ENCODE measurements at regions not wholly inside any gene's neighbourhood (a gene's known extent, or its start where the extent isn't known, plus 50 kb on each side); places are given as distances from the start of the nearest gene placed in this dataset.

DNA sequence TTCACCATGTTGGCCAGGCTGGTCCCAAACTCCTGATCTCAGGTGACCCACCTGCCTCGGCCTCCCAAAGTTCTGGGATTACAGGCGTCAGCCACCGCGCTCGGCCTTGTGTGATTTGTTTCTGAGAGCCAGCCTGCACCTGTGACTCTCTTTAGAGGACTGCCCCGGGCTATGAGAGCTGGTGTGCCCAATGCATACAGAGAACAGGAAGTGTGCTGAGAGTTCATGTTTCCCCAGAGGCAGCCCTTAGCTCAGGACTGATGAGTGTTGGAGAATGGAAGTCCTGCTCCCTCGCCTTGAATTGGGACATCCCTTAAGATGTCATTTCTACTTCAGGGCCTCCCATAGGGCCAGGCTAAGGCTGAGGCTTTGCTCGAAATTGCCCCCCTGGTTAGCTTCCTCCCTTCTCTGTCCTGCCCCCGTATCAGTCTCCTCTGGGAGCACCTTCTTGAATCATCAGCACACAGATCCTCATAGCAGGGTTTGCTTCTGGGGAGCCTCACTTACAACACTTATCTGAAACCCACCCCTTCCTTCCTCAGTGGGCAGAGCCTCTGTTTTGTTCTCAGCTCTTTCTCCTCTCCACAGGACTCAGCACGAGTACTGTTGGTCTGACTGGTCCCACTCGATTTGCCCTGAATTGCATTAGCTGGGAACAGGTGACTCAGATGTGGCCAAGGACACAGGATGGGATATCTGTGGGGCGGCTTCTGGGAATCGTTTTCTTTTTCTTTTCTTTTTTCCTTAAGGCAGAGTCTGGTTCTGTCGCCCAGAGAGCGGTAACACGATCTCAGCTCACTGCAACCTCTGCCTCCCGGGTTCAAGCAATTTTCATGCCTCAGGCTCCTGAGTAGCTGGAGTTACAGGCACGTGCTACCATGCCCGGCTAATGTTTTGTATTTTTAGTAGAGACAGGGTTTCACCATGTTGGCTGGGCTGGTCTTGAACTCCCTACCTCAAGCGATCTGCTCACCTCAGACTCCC, 80.1 kb downstream of the UBIAD1 start:
- no peak for DNase-seq (ENCODE audit: low spot score)

DNA sequence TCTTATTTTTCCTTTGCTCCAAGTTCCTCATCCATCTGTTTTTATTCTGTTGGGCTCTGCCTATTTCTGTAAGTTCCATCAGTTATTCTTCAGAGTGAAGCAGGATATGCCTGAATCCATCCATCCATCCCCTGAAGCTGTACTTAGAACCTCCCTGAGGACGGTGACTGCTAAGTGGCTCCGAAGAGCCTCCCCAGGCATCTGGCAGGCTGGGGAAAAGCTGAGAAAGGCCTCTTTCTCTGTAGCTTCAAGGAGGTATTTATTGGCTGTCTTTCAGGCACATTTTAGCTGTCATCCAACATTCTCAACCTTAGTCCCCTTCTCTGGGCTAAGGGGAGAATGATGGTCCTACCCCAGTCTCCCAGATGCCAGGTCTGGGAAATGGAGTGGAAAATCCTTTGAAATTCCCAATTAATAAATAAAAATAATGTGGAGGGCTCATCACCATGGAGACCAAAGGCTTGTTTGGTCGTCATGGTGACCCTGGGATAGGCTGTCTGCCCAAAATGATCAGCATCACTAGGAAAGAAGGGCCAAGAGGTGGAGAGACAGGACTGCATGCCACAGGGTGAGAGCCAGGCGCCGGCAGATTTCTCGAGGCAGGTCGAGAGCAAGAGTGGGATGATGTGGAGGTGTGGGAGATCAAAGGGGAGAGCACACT, 82.0 kb downstream of the UBIAD1 start:
- H3K4me3 ChIP-seq (ENCODE audit: severe bottlenecking), result no peak overlapping the region
- ATAC-seq (ENCODE audit: low read depth), result no peak

More for the DNA sequence above, 80.1 kb downstream of the UBIAD1 start:
- H3K4me1 ChIP-seq (ENCODE audit: insufficient read depth, poor library complexity, severe bottlenecking), result no peaks in the 10 kb centered on the region
- no peaks in the 10 kb centered on the region for H3K27me3 ChIP-seq (ENCODE audit: insufficient read depth, poor library complexity, severe bottlenecking)
- no peak for ATAC-seq (ENCODE audit: low read depth)
- H3K36me3 ChIP-seq (ENCODE audit: low read depth), result no peaks in the 10 kb centered on the region
- H3K9me3 ChIP-seq (ENCODE audit: severe bottlenecking), result no peaks in the 10 kb centered on the region
- TF ChIP-seq, protein P1, sequence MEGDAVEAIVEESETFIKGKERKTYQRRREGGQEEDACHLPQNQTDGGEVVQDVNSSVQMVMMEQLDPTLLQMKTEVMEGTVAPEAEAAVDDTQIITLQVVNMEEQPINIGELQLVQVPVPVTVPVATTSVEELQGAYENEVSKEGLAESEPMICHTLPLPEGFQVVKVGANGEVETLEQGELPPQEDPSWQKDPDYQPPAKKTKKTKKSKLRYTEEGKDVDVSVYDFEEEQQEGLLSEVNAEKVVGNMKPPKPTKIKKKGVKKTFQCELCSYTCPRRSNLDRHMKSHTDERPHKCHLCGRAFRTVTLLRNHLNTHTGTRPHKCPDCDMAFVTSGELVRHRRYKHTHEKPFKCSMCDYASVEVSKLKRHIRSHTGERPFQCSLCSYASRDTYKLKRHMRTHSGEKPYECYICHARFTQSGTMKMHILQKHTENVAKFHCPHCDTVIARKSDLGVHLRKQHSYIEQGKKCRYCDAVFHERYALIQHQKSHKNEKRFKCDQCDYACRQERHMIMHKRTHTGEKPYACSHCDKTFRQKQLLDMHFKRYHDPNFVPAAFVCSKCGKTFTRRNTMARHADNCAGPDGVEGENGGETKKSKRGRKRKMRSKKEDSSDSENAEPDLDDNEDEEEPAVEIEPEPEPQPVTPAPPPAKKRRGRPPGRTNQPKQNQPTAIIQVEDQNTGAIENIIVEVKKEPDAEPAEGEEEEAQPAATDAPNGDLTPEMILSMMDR (IDR thresholded peaks at IDR 0.05; ENCODE audit: poor library complexity, severe bottlenecking), result no peak
- H3K4me3 ChIP-seq (ENCODE audit: severe bottlenecking), result no peak overlapping the region
- no peak overlapping the region for H3K27ac ChIP-seq (ENCODE audit: poor library complexity, severe bottlenecking)

GRCh38 chr1:11355559-11356475, 82.8 kb downstream of the UBIAD1 start:
- DNase-seq (ENCODE audit: low spot score) (no peak), ATAC-seq (ENCODE audit: low read depth) (no peak)
- H3K4me3 ChIP-seq (ENCODE audit: severe bottlenecking), result no peak overlapping the region
- H3K36me3 ChIP-seq (ENCODE audit: low read depth), result no peaks in the 10 kb centered on the region
- H3K27ac ChIP-seq (ENCODE audit: poor library complexity, severe bottlenecking), result no peak overlapping the region
- TF ChIP-seq, protein P1 (IDR thresholded peaks at IDR 0.05; ENCODE audit: poor library complexity, severe bottlenecking), result no peak
- no peaks in the 10 kb centered on the region for H3K9me3 ChIP-seq (ENCODE audit: severe bottlenecking)
- no peaks in the 10 kb centered on the region for H3K27me3 ChIP-seq (ENCODE audit: insufficient read depth, poor library complexity, severe bottlenecking)
- no peaks in the 10 kb centered on the region for H3K4me1 ChIP-seq (ENCODE audit: insufficient read depth, poor library complexity, severe bottlenecking)

More for the DNA sequence above, 82.0 kb downstream of the UBIAD1 start:
- Histone ChIP-seq H3K27me3 (ENCODE audit: insufficient read depth, poor library complexity, severe bottlenecking) (no peaks in the 10 kb centered on the region), H3K36me3 (ENCODE audit: low read depth) (no peaks in the 10 kb centered on the region), H3K4me1 (ENCODE audit: insufficient read depth, poor library complexity, severe bottlenecking) (no peaks in the 10 kb centered on the region), H3K27ac (ENCODE audit: poor library complexity, severe bottlenecking) (no peak overlapping the region), H3K9me3 (ENCODE audit: severe bottlenecking) (no peaks in the 10 kb centered on the region)
- DNase-seq (ENCODE audit: low spot score), result no peak
- TF ChIP-seq, protein P1 (IDR thresholded peaks at IDR 0.05; ENCODE audit: poor library complexity, severe bottlenecking), result no peak

- Histone ChIP-seq H3K27ac (ENCODE audit: poor library complexity, severe bottlenecking) (no peak overlapping the region), H3K4me1 (ENCODE audit: insufficient read depth, poor library complexity, severe bottlenecking) (no peaks in the 10 kb centered on the region), H3K4me3 (ENCODE audit: severe bottlenecking) (no peak overlapping the region), H3K27me3 (ENCODE audit: insufficient read depth, poor library complexity, severe bottlenecking) (no peaks in the 10 kb centered on the region), H3K9me3 (ENCODE audit: severe bottlenecking) (no peaks in the 10 kb centered on the region), H3K36me3 (ENCODE audit: low read depth) (no peaks in the 10 kb centered on the region)
- ATAC-seq (ENCODE audit: low read depth), result no peak
- TF ChIP-seq, protein P1 (IDR thresholded peaks at IDR 0.05; ENCODE audit: poor library complexity, severe bottlenecking), result no peak
- DNase-seq (ENCODE audit: low spot score), result no peak
Observed at GRCh38 chr1:11357276-11357675, 84.3 kb downstream of the UBIAD1 start.

All from RWPE2 (cell line).